Motor neuron (in vitro differentiated cells): ENCODE measurements at regions not wholly inside any gene's neighbourhood (a gene's known extent, or its start where the extent isn't known, plus 50 kb on each side); places are given as distances from the start of the nearest gene placed in this dataset.

ENCODE experiments used
- ATAC-seq, 8 experiments: fragments of 200-7000 bp; cut with Tn5 transposase; replicated peaks in 6 of 8; 2 replicates each; pipeline ENCODE4 v1.8.0; 2021; ENCODE audit warnings: mild to moderate bottlenecking in 8 of 8, moderate library complexity in 8 of 8
- H3K27ac ChIP-seq, 2 donors: fragments of 250-450 bp; sonication (Bioruptor Pico); 2 replicates each; pipeline ENCODE4 v1.9.0; 2021; ENCODE audit warnings: antibody characterized with exemption in 2 of 2, mild to moderate bottlenecking in 2 of 2, moderate library complexity in 1 of 2
- H3K4me1 ChIP-seq, 2 donors: fragments of 250-450 bp; sonication (Bioruptor Pico); replicated peaks in 1 of 2; 2 replicates each; pipeline ENCODE4 v1.6.1; 2021; ENCODE audit warnings: antibody characterized with exemption in 2 of 2, mild to moderate bottlenecking in 2 of 2, moderate library complexity in 1 of 2
- H3K4me3 ChIP-seq, 5 donors: fragments of 250-450 bp; sonication (Bioruptor Pico); 2 replicates each; pipeline ENCODE4 v1.9.0; 2021; ENCODE audit warnings: antibody characterized with exemption in 5 of 5, mild to moderate bottlenecking in 5 of 5, moderate library complexity in 4 of 5
- WGBS, 10 experiments: fragments of 450-650 bp; shearing (Covaris generic); methylation state at CpG; one replicate each; pipeline ENCODE4 v1.0.0; 2022; 5-methylcytosine and 5-hydroxymethylcytosine counted together
- in situ Hi-C, 9 experiments: fragments of 400-800 bp; cut with MboI; loops; one replicate each; pipeline ENCODE4 v1.15.0; 2021; ENCODE audit warnings: low sequenced_read_pairs in 9 of 9, low pct_unique_long_range_greater_than_20kb in 2 of 9; ENCODE audit not compliant: unreplicated experiment in 9 of 9

- H3K4me1 ChIP-seq, result peaks cover 0 to 9% of the 10 kb centered on the region in 2 donors
- no peak overlapping the region for H3K4me3 ChIP-seq
- in situ Hi-C loops, result no loop called here
- ATAC-seq, result no peak
- no peak overlapping the region for H3K27ac ChIP-seq
Observed at GRCh38 chr18:30746224-30746623, 296.3 kb downstream of the DSC3 start.

GRCh38 chr18:30743033-30743432 is 299.5 kb downstream of the DSC3 start:
- Histone ChIP-seq H3K4me1 (peaks cover 0 to 12% of the 10 kb centered on the region in 2 donors), H3K27ac (no peak overlapping the region), H3K4me3 (no peak overlapping the region)
- in situ Hi-C loops, result no loop called here
- no peak for ATAC-seq

GRCh38 chr18:30730915-30731314 is 311.6 kb downstream of the DSC3 start:
- ATAC-seq, result no peak
- 0 to 80% (median 61%) methylated on average over 1 to 3 of the region's 5 CpGs; no CpG with 5 or more reads in 4 of the 10 experiments for WGBS, 10 experiments
- no peak overlapping the region for H3K27ac ChIP-seq
- in situ Hi-C loops, result no loop called here
- H3K4me1 ChIP-seq, result no peaks in the 10 kb centered on the region
- no peak overlapping the region for H3K4me3 ChIP-seq

GRCh38 chr18:30727849-30728248 is 314.7 kb downstream of the DSC3 start:
- Histone ChIP-seq H3K27ac (no peak overlapping the region), H3K4me1 (no peaks in the 10 kb centered on the region), H3K4me3 (no peak overlapping the region)
- in situ Hi-C loops, result no loop called here
- ATAC-seq, result no peak

GRCh38 chr18:30713299-30713698 is 329.2 kb downstream of the DSC3 start:
- Histone ChIP-seq H3K27ac (no peak overlapping the region), H3K4me1 (peaks cover 0 to 3% of the 10 kb centered on the region in 2 donors), H3K4me3 (no peak overlapping the region)
- WGBS, 10 experiments, result 0 to 100% (median 60%) methylated on average over 1 to 2 of the region's 2 CpGs; no CpG with 5 or more reads in 1 of the 10 experiments
- no peak for ATAC-seq
- in situ Hi-C loops, result no loop called here

GRCh38 chr18:30712383-30712782 is 330.2 kb downstream of the DSC3 start:
- Histone ChIP-seq H3K4me3 (no peak overlapping the region), H3K4me1 (peaks cover 0 to 3% of the 10 kb centered on the region in 2 donors), H3K27ac (no peak overlapping the region)
- ATAC-seq, result no peak
- in situ Hi-C loops, result no loop called here
- 0 to 80% (median 49%) methylated on average over 1 to 3 of the region's 3 CpGs for WGBS, 10 experiments

GRCh38 chr18:30709595-30709994 is 332.9 kb downstream of the DSC3 start:
- in situ Hi-C loops, result no loop called here
- WGBS, 10 experiments, result 0 to 88% (median 30%) methylated on average over 1 of the region's 1 CpG; no CpG with 5 or more reads in 4 of the 10 experiments
- no peak overlapping the region for H3K27ac ChIP-seq
- no peak overlapping the region for H3K4me3 ChIP-seq
- peaks cover 0 to 3% of the 10 kb centered on the region in 2 donors for H3K4me1 ChIP-seq
- ATAC-seq, result no peak

GRCh38 chr18:30705943-30706342 is 336.6 kb downstream of the DSC3 start:
- ATAC-seq, result no peak
- in situ Hi-C loops, result no loop called here
- WGBS, 10 experiments, result 0 to 90% (median 76%) methylated on average over 1 to 4 of the region's 4 CpGs
- no peak overlapping the region for H3K27ac ChIP-seq
- H3K4me1 ChIP-seq, result peaks cover 0 to 7% of the 10 kb centered on the region in 2 donors
- no peak overlapping the region for H3K4me3 ChIP-seq

- in situ Hi-C loops, result no loop called here
- Histone ChIP-seq H3K27ac (no peak overlapping the region), H3K4me1 (peaks cover 0 to 10% of the 10 kb centered on the region in 2 donors), H3K4me3 (no peak overlapping the region)
- 0 to 100% (median 75%) methylated on average over 1 of the region's 1 CpG; no CpG with 5 or more reads in 1 of the 10 experiments for WGBS, 10 experiments
- no peak for ATAC-seq
Observed at GRCh38 chr18:30698571-30698970, 344.0 kb downstream of the DSC3 start.

- ATAC-seq, result no peak
- H3K4me1 ChIP-seq, result peaks cover 0 to 6% of the 10 kb centered on the region in 2 donors
- no peak overlapping the region for H3K4me3 ChIP-seq
- in situ Hi-C loops, result no loop called here
- no peak overlapping the region for H3K27ac ChIP-seq
- 77 to 100% (median 93%) methylated on average over 2 to 5 of the region's 5 CpGs; no CpG with 5 or more reads in 7 of the 10 experiments for WGBS, 10 experiments
Observed at GRCh38 chr18:30696201-30696600, 346.3 kb downstream of the DSC3 start.

GRCh38 chr18:30694773-30695172 is 347.8 kb downstream of the DSC3 start:
- Histone ChIP-seq H3K27ac (no peak overlapping the region), H3K4me3 (no peak overlapping the region), H3K4me1 (peaks cover 0 to 6% of the 10 kb centered on the region in 2 donors)
- ATAC-seq, result no peak
- in situ Hi-C loops, result no loop called here
- WGBS, 10 experiments, result 92 to 100% methylated on average over 1 to 2 of the region's 3 CpGs; no CpG with 5 or more reads in 8 of the 10 experiments

GRCh38 chr18:30689216-30689615 is 353.3 kb downstream of the DSC3 start:
- Histone ChIP-seq H3K27ac (no peak overlapping the region), H3K4me3 (no peak overlapping the region), H3K4me1 (peaks cover 2 to 3% of the 10 kb centered on the region in 2 donors)
- in situ Hi-C loops, result no loop called here
- ATAC-seq, result no peak
- WGBS, 10 experiments, result 0 to 100% (median 86%) methylated on average over 1 to 2 of the region's 2 CpGs; no CpG with 5 or more reads in 3 of the 10 experiments

GRCh38 chr18:30687501-30687900 is 355.0 kb downstream of the DSC3 start:
- Histone ChIP-seq H3K27ac (no peak overlapping the region), H3K4me1 (peaks cover 2 to 3% of the 10 kb centered on the region in 2 donors), H3K4me3 (no peak overlapping the region)
- in situ Hi-C loops, result no loop called here
- 0 to 100% (median 67%) methylated on average over 1 to 2 of the region's 2 CpGs; no CpG with 5 or more reads in 5 of the 10 experiments for WGBS, 10 experiments
- no peak for ATAC-seq

- no peak overlapping the region for H3K27ac ChIP-seq
- H3K4me3 ChIP-seq, result no peak overlapping the region
- peaks cover 2 to 3% of the 10 kb centered on the region in 2 donors for H3K4me1 ChIP-seq
- 0 to 91% (median 64%) methylated on average over 1 to 3 of the region's 3 CpGs for WGBS, 10 experiments
- peak in 7 of 8 experiments; percentile 41 to 78 (median 58) for ATAC-seq
- in situ Hi-C loops, result no loop called here
Observed at GRCh38 chr18:30684825-30685481, 357.6 kb downstream of the DSC3 start.
